ENCODE measurements at regions not wholly inside any gene's neighbourhood (a gene's known extent, or its start where the extent isn't known, plus 50 kb on each side); places are given as distances from the start of the nearest gene placed in this dataset.

DNA sequence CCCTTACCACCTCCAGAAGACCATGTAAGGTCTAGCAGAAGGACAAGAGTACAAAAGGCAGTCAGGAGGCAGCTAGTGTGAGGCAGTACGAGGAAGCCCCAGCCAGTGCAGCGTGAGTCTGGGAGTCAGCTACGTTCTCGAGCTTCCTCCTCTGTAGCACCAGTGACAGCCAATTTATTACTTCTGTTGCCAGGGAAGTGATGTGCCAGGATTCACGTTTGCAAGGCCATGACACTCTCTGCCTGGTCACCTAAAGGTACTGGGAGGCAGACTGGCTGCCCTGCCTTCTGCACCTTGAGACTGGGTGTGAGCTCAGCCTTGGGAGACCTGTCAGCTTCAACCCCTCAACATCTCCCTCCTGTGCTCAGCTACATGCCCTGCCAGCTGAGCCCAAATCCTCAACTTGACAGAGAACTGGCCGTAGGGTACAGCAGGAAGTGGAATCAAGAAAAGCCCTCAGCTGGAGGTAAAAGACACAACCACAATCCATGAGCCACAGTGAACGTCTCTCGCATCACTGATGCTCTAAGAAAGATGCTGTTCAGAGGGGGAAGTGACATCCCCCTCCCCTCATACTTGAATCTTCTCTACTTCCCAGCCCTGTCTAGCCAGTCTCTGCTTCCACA is 182.5 kb upstream of the RGS6 start:
- DNase-seq (peak in 3 of 4 donors; percentile 26 to 43 (median 34)), ATAC-seq (peak; percentile 61)
- peaks cover 0 to 19% (median 0%) of the 10 kb centered on the region in 3 donors for H3K9me3 ChIP-seq
- peak overlapping the region in 3 of 4 donors; percentile 14 to 47 (median 26) for H3K27ac ChIP-seq
- H3K36me3 ChIP-seq (replicated peaks in 1 of 2; ENCODE audit: insufficient read depth in 1 of 2, low read depth in 2 of 2): no peaks in the 10 kb centered on the region
- H3K27me3 ChIP-seq: no peaks in the 10 kb centered on the region
- TF ChIP-seq, protein P1, sequence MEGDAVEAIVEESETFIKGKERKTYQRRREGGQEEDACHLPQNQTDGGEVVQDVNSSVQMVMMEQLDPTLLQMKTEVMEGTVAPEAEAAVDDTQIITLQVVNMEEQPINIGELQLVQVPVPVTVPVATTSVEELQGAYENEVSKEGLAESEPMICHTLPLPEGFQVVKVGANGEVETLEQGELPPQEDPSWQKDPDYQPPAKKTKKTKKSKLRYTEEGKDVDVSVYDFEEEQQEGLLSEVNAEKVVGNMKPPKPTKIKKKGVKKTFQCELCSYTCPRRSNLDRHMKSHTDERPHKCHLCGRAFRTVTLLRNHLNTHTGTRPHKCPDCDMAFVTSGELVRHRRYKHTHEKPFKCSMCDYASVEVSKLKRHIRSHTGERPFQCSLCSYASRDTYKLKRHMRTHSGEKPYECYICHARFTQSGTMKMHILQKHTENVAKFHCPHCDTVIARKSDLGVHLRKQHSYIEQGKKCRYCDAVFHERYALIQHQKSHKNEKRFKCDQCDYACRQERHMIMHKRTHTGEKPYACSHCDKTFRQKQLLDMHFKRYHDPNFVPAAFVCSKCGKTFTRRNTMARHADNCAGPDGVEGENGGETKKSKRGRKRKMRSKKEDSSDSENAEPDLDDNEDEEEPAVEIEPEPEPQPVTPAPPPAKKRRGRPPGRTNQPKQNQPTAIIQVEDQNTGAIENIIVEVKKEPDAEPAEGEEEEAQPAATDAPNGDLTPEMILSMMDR (IDR thresholded peaks at IDR 0.05): no peak
- TF ChIP-seq POLR2A (IDR thresholded peaks at IDR 0.05): no peak
- intact Hi-C loops (cut with DNase I): loop anchor here (5.0 kb wide), 1 partner anchor 612 kb away; no protein-coding TSS in a partner anchor
- H3K4me3 ChIP-seq: no peak overlapping the region
- H3K4me1 ChIP-seq: peaks cover 8% of the 10 kb centered on the region
- 40 to 42% methylated on average over 7 to 8 of the region's 8 CpGs for WGBS, 2 donors

DNA sequence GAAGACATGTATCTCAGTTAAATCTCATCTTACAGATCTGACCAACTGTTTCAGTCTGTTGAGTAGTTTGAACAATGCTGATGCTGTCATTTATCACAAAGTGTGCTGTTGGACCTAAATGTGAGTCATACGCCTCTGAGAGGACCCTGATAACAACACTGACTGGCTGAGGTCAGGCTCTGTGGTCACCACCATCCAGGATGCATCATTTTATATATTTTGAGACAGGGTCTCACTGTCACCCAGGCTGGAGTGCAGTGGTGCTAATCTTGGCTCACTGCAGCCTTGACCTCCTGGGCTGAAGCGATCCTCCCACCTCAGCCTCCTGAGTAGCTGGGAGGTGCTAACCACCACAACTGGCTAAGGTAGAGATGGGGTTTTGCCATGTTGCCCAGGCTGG is 181.0 kb upstream of the RGS6 start:
- Histone ChIP-seq H3K9me3 (peaks cover 0 to 19% (median 0%) of the 10 kb centered on the region in 3 donors), H3K4me3 (no peak overlapping the region), H3K27me3 (no peaks in the 10 kb centered on the region), H3K4me1 (peaks cover 8% of the 10 kb centered on the region), H3K27ac (no peak overlapping the region), H3K36me3 (replicated peaks in 1 of 2; ENCODE audit: insufficient read depth in 1 of 2, low read depth in 2 of 2) (no peaks in the 10 kb centered on the region)
- TF ChIP-seq, protein P1 (IDR thresholded peaks at IDR 0.05): no peak
- no peak for TF ChIP-seq POLR2A (IDR thresholded peaks at IDR 0.05)
- intact Hi-C loops (cut with DNase I): loop anchor here (5.0 kb wide), 1 partner anchor 614 kb away; no protein-coding TSS in a partner anchor
- ATAC-seq (no peak), DNase-seq (no peak)
- WGBS, 2 donors: 60 to 79% methylated on average over 2 of the region's 2 CpGs

DNA sequence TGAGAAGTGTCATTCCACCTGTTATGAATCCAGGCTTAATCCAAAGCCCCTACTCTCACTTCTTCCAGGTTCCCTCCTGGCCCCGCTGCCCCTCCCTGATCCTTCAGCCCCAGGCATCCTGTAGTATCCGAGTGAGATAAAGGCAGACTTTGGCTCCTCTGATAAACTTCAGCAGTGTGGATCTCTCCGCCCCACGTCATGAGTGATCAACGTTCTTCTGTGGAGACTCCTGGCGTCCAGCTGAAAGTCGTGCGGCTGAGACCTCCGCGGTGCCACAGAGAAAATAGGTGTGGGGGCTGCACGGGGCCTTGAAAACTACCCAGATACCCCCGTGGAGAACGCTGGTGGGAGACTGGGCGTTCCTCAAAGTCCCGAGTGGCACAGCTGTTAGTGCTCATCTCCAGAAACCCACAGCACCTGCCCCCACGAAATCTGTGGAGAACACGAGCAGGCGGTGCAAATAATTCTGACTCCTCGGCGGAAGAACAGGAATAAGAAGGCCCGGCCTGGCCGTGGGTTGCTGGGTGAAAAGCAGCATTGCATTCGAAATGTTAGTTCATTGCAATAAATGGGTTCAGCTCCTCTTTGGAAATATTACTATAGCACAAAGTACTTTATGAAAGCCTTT is 180.0 kb upstream of the RGS6 start:
- ATAC-seq: no peak
- Histone ChIP-seq H3K27me3 (no peaks in the 10 kb centered on the region), H3K9me3 (peaks cover 0 to 18% (median 0%) of the 10 kb centered on the region in 3 donors), H3K4me1 (peaks cover 8% of the 10 kb centered on the region), H3K36me3 (replicated peaks in 1 of 2; ENCODE audit: insufficient read depth in 1 of 2, low read depth in 2 of 2) (no peaks in the 10 kb centered on the region), H3K27ac (no peak overlapping the region), H3K4me3 (no peak overlapping the region)
- intact Hi-C loops (cut with DNase I): loop anchor here (5.0 kb wide), 1 partner anchor 615 kb away; no protein-coding TSS in a partner anchor
- WGBS, 2 donors: 69 to 75% methylated on average over 23 of the region's 23 CpGs
- no peak for TF ChIP-seq POLR2A (IDR thresholded peaks at IDR 0.05)
- TF ChIP-seq, protein P1 (IDR thresholded peaks at IDR 0.05): no peak
- no peak for DNase-seq

DNA sequence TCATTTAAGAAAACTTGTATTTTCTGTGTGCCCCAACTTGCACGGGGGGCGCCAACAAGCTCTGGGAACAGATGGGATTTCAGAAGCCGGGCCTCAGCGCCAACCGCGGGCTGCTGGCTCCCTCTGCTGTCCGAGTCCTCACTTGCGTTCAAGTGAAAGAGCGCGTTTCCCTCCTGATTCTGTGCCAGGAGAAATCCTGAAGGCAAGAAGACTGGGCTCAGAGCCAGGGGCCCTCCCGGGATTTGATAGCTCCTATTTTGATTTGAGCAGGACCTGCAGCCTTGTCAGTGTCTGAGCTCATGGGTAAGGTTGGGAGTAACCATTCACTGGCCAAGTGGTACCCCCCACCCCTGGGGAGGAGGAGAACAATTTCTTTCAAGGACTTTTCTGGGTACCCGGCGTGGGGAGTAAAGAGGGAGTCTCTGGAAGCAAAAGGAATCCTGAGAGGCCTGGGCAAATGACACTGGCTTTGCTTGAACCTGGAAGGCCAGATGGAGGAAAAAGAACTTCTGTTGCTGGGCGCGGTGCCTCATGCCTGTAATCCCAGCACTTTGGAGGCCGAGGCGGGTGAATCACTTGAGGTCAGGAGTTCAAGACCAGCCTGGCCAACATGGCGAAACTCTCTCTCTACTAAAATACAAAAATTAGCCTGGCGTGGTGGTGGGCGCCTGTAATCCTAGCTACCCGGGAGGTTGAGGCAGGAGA is 179.0 kb upstream of the RGS6 start:
- WGBS, 2 donors: 25 to 37% methylated on average over 18 to 21 of the region's 21 CpGs
- intact Hi-C loops (cut with DNase I): loop anchor here (5.0 kb wide), 1 partner anchor 616 kb away; no protein-coding TSS in a partner anchor
- Histone ChIP-seq H3K9me3 (peaks cover 0 to 7% (median 0%) of the 10 kb centered on the region in 3 donors), H3K4me1 (peaks cover 8% of the 10 kb centered on the region), H3K27ac (no peak overlapping the region), H3K36me3 (replicated peaks in 1 of 2; ENCODE audit: insufficient read depth in 1 of 2, low read depth in 2 of 2) (no peaks in the 10 kb centered on the region), H3K4me3 (no peak overlapping the region), H3K27me3 (no peaks in the 10 kb centered on the region)
- peak; percentile 70 for ATAC-seq
- TF ChIP-seq POLR2A (IDR thresholded peaks at IDR 0.05): no peak
- TF ChIP-seq, protein P1 (IDR thresholded peaks at IDR 0.05): peak; percentile 73 to 94 (median 91)
- DNase-seq: peak; percentile 84 to 91 (median 88)

Measured in body of pancreas (tissue), 4 donors.